Activated CD4-positive, alpha-beta T cell treated with anti-CD3 and anti-CD28 coated beads, Interleukin-2, Interleukin-4, amounts not matched to agents 100 ng/mL and 50 ng/mL, durations not matched to agents 16 hours and 8 hours (primary cell): ENCODE measurements at regions not wholly inside any gene's neighbourhood (a gene's known extent, or its start where the extent isn't known, plus 50 kb on each side); places are given as distances from the start of the nearest gene placed in this dataset.
"Not testable (repeated sequence)": the region's sequence is repeated elsewhere in the genome, so short reads cannot be mapped to it uniquely, and the experiment has no call there.

Experiments used
- DNase-seq: peaks from one replicate; pipeline ENCODE4 v3.0.0-alpha.2; 2020; ENCODE audit warnings: low spot score

- DNase-seq: not testable (repeated sequence)
Observed at GRCh38 chr1:234816864-234817263, 206.9 kb upstream of the IRF2BP2 start.

DNA sequence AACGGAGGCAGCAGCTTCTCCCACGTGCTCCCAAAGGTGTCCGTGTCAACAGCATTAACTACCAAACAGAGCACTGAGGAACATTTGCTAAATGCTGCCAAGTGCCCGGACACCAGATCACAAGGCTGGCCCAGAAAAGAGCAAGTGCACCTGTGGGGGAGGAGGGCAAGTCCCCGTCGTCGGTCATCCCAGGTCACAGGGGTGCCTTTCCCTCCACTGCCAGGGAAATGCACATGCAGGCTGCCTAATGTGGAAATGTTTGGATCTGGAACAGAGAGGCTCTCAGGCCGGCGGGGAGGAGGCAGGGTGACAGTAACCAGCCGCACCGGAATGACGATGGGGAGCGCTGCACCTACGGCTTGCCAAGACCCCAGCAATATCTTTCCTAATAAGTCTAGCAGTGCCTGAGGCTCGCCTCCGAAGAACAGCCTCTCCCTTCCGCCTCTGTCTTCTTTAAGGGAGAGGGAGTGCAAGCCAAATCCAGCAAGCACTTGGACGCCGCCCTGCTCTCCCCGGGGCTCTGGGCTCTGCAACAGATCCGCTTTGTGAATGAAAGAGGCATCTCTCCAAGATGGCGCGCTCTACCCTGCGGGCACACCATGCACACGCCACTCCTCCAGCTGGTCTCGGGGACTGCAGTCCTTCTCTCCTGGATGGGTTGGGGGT, 206.3 kb upstream of the IRF2BP2 start:
- DNase-seq: not testable (repeated sequence)

- not testable (repeated sequence) for DNase-seq
Observed at GRCh38 chr1:234815295-234815815, 205.4 kb upstream of the IRF2BP2 start.

DNA sequence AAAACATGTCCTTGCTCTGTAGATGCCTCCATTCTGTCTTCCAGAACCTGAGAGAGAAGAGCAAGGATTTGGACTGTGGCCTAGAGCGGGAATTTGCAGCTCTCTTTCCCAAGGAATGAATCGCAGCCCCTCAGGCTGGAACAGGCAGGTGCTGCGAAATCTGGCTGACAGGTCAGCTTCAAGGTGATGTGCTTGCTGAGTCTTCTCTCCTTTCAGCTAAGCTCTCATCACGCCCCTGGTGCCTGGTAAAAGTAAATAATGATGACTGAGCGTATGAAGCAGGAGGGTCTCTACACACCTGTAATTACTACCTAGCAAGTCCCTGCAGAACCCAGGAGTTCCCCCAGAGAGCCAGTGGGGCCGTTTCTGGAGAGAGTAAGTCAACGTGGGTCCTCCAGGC, 204.3 kb upstream of the IRF2BP2 start:
- DNase-seq: not testable (repeated sequence)

GRCh38 chr1:234811824-234812223, 201.8 kb upstream of the IRF2BP2 start:
- not testable (repeated sequence) for DNase-seq

DNA sequence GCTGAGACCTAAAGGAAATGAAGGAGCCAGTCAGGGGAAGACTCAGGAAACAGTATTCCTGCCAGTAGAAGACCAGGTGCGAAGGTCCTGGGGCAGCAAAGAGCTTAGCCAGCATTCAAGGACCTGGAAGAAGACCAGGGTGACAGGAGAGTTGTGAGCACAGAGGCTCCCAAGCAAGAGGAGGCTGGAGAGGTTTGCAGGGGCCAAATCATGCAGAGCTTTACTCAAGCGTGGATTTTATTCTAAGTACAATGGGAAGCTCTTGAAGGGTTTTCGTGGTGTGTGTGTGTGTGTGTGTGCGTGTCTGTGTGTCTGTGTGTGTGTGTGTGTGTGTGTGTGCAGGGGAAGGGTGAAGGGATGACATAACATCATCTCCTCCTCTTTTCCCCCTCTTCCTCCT, 200.7 kb upstream of the IRF2BP2 start:
- DNase-seq: not testable (repeated sequence)

GRCh38 chr1:234809854-234810245, 199.9 kb upstream of the IRF2BP2 start:
- not testable (repeated sequence) for DNase-seq

GRCh38 chr1:234808943-234809853, 199.2 kb upstream of the IRF2BP2 start:
- DNase-seq: not testable (repeated sequence)

DNA sequence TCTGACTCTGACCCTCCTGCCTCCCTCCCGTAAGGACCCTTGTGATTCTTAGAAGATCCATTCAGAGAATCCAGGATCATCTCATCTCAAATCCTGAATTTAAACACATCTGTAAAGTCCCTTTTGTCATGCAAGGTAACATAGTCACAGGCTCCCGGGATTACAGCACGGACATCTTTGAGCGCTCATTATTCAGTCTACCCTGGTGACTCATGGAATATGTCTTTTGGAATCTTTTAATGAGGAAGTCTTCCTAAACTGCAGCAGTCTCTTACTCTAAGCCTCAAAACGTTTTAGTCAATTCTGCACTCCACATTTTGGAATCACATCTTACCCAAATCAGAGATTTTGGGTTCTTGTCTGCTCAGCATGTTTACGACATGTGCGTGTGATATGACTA, 198.5 kb upstream of the IRF2BP2 start:
- DNase-seq: not testable (repeated sequence)

- not testable (repeated sequence) for DNase-seq
Observed at GRCh38 chr1:234807705-234808104, 197.7 kb upstream of the IRF2BP2 start.

GRCh38 chr1:234802586-234802985, 192.6 kb upstream of the IRF2BP2 start:
- not testable (repeated sequence) for DNase-seq

- not testable (repeated sequence) for DNase-seq
Observed at GRCh38 chr1:234801636-234802035, 191.7 kb upstream of the IRF2BP2 start.

GRCh38 chr1:234801147-234801546, 191.2 kb upstream of the IRF2BP2 start:
- not testable (repeated sequence) for DNase-seq

DNA sequence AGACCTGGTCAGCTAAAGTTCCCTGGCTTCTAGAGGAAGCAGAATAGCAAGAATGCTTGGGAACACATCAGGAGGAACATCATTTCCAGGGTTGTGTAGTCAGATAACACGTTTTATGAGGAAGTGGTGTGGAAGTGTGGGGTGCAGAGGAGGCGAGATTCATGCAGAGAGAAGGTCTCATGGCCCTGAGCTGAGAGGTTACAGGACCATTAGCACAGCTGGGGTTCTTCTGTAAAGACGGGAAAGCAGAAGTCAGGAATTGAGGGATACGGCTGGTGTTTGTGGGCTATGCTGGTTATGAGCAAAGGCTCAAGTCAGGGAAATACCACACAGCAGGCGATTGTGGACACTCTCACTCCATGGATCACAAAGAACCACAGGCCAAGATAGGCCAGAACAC, 190.6 kb upstream of the IRF2BP2 start:
- DNase-seq: not testable (repeated sequence)

GRCh38 chr1:234799021-234799689, 189.2 kb upstream of the IRF2BP2 start:
- not testable (repeated sequence) for DNase-seq

DNA sequence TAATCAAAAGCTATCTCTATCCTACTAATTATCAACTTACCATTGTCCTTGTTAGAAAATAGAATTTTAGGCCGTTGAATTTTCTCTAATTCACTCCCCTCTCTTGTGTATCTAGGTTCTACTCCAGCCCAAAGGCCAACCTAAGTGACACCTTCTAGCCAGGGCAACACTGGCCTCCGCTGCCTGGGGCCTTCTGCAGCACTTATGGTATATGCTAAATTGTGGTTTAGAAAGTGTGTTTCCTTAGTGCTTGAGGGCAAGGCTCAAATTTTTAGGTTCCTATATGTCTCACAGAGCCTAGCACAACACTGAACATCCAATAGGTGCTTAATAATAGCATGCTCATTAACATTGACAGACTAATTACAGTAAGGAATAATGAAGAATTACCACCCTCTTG, 187.2 kb upstream of the IRF2BP2 start:
- DNase-seq: not testable (repeated sequence)

- not testable (repeated sequence) for DNase-seq
Observed at GRCh38 chr1:234796438-234796792, 186.4 kb upstream of the IRF2BP2 start.

- DNase-seq: not testable (repeated sequence)
Observed at GRCh38 chr1:234795711-234796437, 185.9 kb upstream of the IRF2BP2 start.

- not testable (repeated sequence) for DNase-seq
Observed at GRCh38 chr1:234795007-234795406, 185.0 kb upstream of the IRF2BP2 start.

GRCh38 chr1:234794452-234794851, 184.5 kb upstream of the IRF2BP2 start:
- DNase-seq: not testable (repeated sequence)

DNA sequence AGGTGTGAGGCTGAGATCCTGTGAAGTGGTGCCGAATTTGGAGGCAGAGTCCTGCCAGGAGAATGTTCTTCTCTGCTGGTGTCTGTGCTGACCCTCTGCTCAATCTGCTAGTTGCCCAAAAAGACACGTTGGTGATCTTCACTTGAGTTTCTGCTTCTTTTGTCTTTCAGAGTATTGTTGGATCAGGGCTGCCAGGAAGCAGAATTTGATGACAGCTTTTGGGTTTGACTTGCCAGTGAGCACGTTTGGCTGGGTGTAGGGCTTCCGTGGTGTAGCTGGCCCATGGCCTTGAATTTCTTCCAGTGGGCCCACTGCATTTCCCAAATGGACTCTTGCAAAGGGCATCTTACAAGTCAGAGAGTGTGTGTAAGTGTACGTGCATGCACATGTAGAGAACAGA, 183.9 kb upstream of the IRF2BP2 start:
- not testable (repeated sequence) for DNase-seq
